ENCODE measurements at regions not wholly inside any gene's neighbourhood (a gene's known extent, or its start where the extent isn't known, plus 50 kb on each side); places are given as distances from the start of the nearest gene placed in this dataset.

GRCh38 chr17:71068408-71068750 is 899.0 kb downstream of the KCNJ2 start:
- no peak for DNase-seq
- Histone ChIP-seq H3K4me1 (no peaks in the 10 kb centered on the region), H3K36me3 (no peaks in the 10 kb centered on the region), H3K9me3 (no peaks in the 10 kb centered on the region), H3K27ac (no peak overlapping the region), H3K4me3 (no peak overlapping the region), H3K27me3 (peaks cover 0 to 3% of the 10 kb centered on the region in 2 donors)
- TF ChIP-seq POLR2A (IDR thresholded peaks at IDR 0.05) (no peak), CTCF (IDR thresholded peaks at IDR 0.05) (no peak)
- intact Hi-C loops (cut with DNase I; ENCODE audit: low total_unique reads) = no loop called here

GRCh38 chr17:71071041-71071440 is 901.7 kb downstream of the KCNJ2 start:
- intact Hi-C loops (cut with DNase I; ENCODE audit: low total_unique reads) = no loop called here
- Histone ChIP-seq H3K27ac (no peak overlapping the region), H3K4me1 (no peaks in the 10 kb centered on the region), H3K27me3 (peaks cover 0 to under 1% of the 10 kb centered on the region in 2 donors), H3K4me3 (no peak overlapping the region), H3K9me3 (no peaks in the 10 kb centered on the region), H3K36me3 (no peaks in the 10 kb centered on the region)
- no peak for TF ChIP-seq CTCF (IDR thresholded peaks at IDR 0.05)
- TF ChIP-seq POLR2A (IDR thresholded peaks at IDR 0.05) = no peak
- DNase-seq = no peak

GRCh38 chr17:71071837-71072236 is 902.5 kb downstream of the KCNJ2 start:
- H3K4me1 ChIP-seq = no peaks in the 10 kb centered on the region
- H3K36me3 ChIP-seq = no peaks in the 10 kb centered on the region

GRCh38 chr17:71080937-71081336 is 911.6 kb downstream of the KCNJ2 start:
- Histone ChIP-seq H3K27me3 (no peaks in the 10 kb centered on the region), H3K36me3 (no peaks in the 10 kb centered on the region), H3K4me3 (no peak overlapping the region), H3K9me3 (no peaks in the 10 kb centered on the region), H3K4me1 (no peaks in the 10 kb centered on the region), H3K27ac (no peak overlapping the region)
- no peak for DNase-seq
- intact Hi-C loops (cut with DNase I; ENCODE audit: low total_unique reads) = no loop called here
- TF ChIP-seq POLR2A (IDR thresholded peaks at IDR 0.05) = no peak
- no peak for TF ChIP-seq CTCF (IDR thresholded peaks at IDR 0.05)

More at GRCh38 chr17:71071837-71072236, 902.5 kb downstream of the KCNJ2 start:
- TF ChIP-seq CTCF (IDR thresholded peaks at IDR 0.05) = no peak
- TF ChIP-seq POLR2A (IDR thresholded peaks at IDR 0.05) = no peak
- no peak overlapping the region for H3K4me3 ChIP-seq
- H3K27ac ChIP-seq = no peak overlapping the region
- no peak for DNase-seq
- H3K9me3 ChIP-seq = no peaks in the 10 kb centered on the region
- intact Hi-C loops (cut with DNase I; ENCODE audit: low total_unique reads) = no loop called here
- H3K27me3 ChIP-seq = no peaks in the 10 kb centered on the region

GRCh38 chr17:71081666-71082065 is 912.3 kb downstream of the KCNJ2 start:
- intact Hi-C loops (cut with DNase I; ENCODE audit: low total_unique reads) = no loop called here
- DNase-seq = no peak
- H3K36me3 ChIP-seq = no peaks in the 10 kb centered on the region
- no peaks in the 10 kb centered on the region for H3K9me3 ChIP-seq
- H3K27me3 ChIP-seq = no peaks in the 10 kb centered on the region
- H3K4me1 ChIP-seq = no peaks in the 10 kb centered on the region
- no peak for TF ChIP-seq CTCF (IDR thresholded peaks at IDR 0.05)
- TF ChIP-seq POLR2A (IDR thresholded peaks at IDR 0.05) = no peak
- no peak overlapping the region for H3K4me3 ChIP-seq
- no peak overlapping the region for H3K27ac ChIP-seq

Data from uterus (tissue), 3 donors.